Testis (tissue), 2 donors: ENCODE measurements at regions not wholly inside any gene's neighbourhood (a gene's known extent, or its start where the extent isn't known, plus 50 kb on each side); places are given as distances from the start of the nearest gene placed in this dataset.

Experiments
- CTCF ChIP-seq, 3 experiments: fragments of 450-650 bp in 2 of 3; fragments of 200-600 bp in 1 of 3; sonication (generic) in 1 of 3; IDR thresholded peaks; one replicate each; pipeline ENCODE4 v1.5.1; 2016 to 2019; ENCODE audit warnings: antibody characterized with exemption in 3 of 3, mild to moderate bottlenecking in 2 of 3, moderate library complexity in 1 of 3
- POLR2A ChIP-seq: fragments of 450-650 bp; IDR thresholded peaks from one replicate; pipeline ENCODE4 v1.6.1; 2017; ENCODE audit warnings: antibody characterized with exemption, mild to moderate bottlenecking, moderate library complexity

GRCh38 chr7:155225095-155225494 lies 72.6 kb upstream of the INSIG1 start:
- no peak for TF ChIP-seq CTCF (IDR thresholded peaks at IDR 0.05)
- no peak for TF ChIP-seq POLR2A
